ENCODE measurements at regions not wholly inside any gene's neighbourhood (a gene's known extent, or its start where the extent isn't known, plus 50 kb on each side); places are given as distances from the start of the nearest gene placed in this dataset.

DNA sequence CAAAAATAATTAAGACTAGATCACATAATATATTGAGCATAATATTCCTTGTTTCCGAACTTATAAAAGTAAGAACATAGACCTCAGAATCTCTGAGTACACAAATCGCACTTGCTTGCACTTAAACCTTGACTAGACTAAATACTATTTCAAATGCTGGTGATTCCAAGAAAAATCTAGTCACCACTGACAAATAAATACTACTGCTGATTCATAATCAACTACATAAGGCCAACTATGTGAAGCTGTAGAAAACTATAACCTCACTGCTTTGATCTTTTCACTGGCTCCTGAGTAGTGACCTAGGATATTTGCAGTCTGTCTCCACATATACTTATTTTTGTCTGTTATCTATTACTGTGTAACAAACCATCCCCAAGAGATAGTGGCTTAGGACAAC lies 245.4 kb downstream of the DIO2 start:
- intact Hi-C loops (cut with DNase I), result no loop called here
- no peaks in the 10 kb centered on the region for H3K4me1 ChIP-seq
- H3K27me3 ChIP-seq, result no peaks in the 10 kb centered on the region
- TF ChIP-seq, protein P1, sequence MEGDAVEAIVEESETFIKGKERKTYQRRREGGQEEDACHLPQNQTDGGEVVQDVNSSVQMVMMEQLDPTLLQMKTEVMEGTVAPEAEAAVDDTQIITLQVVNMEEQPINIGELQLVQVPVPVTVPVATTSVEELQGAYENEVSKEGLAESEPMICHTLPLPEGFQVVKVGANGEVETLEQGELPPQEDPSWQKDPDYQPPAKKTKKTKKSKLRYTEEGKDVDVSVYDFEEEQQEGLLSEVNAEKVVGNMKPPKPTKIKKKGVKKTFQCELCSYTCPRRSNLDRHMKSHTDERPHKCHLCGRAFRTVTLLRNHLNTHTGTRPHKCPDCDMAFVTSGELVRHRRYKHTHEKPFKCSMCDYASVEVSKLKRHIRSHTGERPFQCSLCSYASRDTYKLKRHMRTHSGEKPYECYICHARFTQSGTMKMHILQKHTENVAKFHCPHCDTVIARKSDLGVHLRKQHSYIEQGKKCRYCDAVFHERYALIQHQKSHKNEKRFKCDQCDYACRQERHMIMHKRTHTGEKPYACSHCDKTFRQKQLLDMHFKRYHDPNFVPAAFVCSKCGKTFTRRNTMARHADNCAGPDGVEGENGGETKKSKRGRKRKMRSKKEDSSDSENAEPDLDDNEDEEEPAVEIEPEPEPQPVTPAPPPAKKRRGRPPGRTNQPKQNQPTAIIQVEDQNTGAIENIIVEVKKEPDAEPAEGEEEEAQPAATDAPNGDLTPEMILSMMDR (IDR thresholded peaks at IDR 0.05), result no peak
- no peaks in the 10 kb centered on the region for H3K36me3 ChIP-seq
- H3K9me3 ChIP-seq, result no peaks in the 10 kb centered on the region
- ATAC-seq (no peak), FAIRE-seq (no peak), DNase-seq (no peak)
- H3K27ac ChIP-seq, result no peak overlapping the region
- no peak overlapping the region for H3K4me3 ChIP-seq
- 75 to 82% methylated on average over 2 of the region's 2 CpGs for WGBS, 2 donors

DNA sequence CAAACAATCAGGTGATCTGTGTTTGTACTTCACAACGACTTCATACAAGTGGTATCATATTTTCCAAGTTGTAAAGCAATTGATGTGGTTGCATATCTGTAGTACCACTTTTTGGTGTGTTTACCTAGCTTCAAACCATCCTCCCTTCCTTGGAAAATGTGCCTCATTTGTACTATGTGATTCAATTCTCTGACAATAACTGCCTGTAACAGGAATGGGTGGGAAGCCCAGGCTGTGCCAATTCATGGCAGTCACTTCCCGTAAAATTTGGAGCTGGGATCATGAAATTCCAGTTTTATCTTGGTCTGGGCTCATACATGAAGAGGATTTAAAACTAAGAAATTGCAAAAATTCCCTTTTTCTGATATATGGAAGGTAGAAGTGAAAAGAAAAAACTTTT lies 250.1 kb downstream of the DIO2 start:
- H3K4me1 ChIP-seq, result no peaks in the 10 kb centered on the region
- ATAC-seq (no peak), FAIRE-seq (no peak), DNase-seq (no peak)
- H3K9me3 ChIP-seq, result no peaks in the 10 kb centered on the region
- H3K27ac ChIP-seq, result no peak overlapping the region
- TF ChIP-seq, protein P1 (IDR thresholded peaks at IDR 0.05), result no peak
- H3K27me3 ChIP-seq, result no peaks in the 10 kb centered on the region
- 51 to 52% methylated on average over 2 of the region's 2 CpGs for WGBS, 2 donors
- no peaks in the 10 kb centered on the region for H3K36me3 ChIP-seq
- intact Hi-C loops (cut with DNase I), result no loop called here
- H3K4me3 ChIP-seq, result no peak overlapping the region

DNA sequence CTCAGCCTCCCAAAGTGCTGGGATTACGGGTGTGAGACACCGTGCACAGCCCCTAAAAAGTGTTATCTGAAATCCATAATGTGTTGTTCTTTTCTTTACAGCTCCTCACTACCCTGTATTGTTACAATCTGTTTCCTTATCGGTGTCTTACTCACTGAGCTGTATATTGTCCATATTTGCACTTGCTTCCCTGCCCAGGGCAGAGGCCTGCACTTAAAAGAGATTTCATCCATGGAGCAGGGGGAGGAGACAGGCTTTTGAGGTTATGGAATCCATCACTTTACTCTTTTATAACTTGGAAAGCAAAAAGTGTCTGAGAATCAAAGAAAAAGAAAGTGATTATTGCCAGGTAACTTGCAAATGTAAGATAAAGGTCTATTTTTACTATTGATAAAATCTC lies 251.0 kb downstream of the DIO2 start:
- FAIRE-seq (no peak), ATAC-seq (no peak), DNase-seq (no peak)
- no peak overlapping the region for H3K4me3 ChIP-seq
- no peak overlapping the region for H3K27ac ChIP-seq
- no peaks in the 10 kb centered on the region for H3K9me3 ChIP-seq
- intact Hi-C loops (cut with DNase I), result no loop called here
- no peaks in the 10 kb centered on the region for H3K27me3 ChIP-seq
- H3K36me3 ChIP-seq, result no peaks in the 10 kb centered on the region
- TF ChIP-seq, protein P1 (IDR thresholded peaks at IDR 0.05), result no peak
- WGBS, 2 donors, result 52 to 59% methylated on average over 3 of the region's 3 CpGs
- H3K4me1 ChIP-seq, result no peaks in the 10 kb centered on the region

DNA sequence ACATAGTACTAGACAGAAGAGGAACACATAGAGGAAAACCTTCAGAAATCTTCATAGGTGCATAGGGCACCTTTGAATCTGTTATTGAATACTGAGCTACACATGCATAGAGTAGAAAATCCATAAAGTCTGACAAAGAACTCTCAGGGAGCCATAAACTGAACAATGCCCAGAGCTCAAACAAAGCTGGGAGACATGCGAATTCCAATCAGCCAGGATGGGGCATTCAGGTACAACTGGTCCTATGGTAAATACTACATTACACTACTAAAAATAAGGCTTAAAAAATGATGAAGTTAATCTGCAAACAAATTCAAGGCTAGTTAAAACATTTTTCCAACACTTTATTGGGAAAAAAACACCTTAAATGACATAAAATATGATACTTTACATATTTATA lies 259.7 kb downstream of the DIO2 start:
- no peaks in the 10 kb centered on the region for H3K9me3 ChIP-seq
- no peaks in the 10 kb centered on the region for H3K36me3 ChIP-seq
- FAIRE-seq (no peak), DNase-seq (no peak), ATAC-seq (no peak)
- intact Hi-C loops (cut with DNase I), result no loop called here
- H3K27me3 ChIP-seq, result no peaks in the 10 kb centered on the region
- TF ChIP-seq, protein P1 (IDR thresholded peaks at IDR 0.05), result no peak
- no peaks in the 10 kb centered on the region for H3K4me1 ChIP-seq
- WGBS, 2 donors, result 43 to 68% methylated on average over 1 of the region's 1 CpG
- no peak overlapping the region for H3K4me3 ChIP-seq
- no peak overlapping the region for H3K27ac ChIP-seq

DNA sequence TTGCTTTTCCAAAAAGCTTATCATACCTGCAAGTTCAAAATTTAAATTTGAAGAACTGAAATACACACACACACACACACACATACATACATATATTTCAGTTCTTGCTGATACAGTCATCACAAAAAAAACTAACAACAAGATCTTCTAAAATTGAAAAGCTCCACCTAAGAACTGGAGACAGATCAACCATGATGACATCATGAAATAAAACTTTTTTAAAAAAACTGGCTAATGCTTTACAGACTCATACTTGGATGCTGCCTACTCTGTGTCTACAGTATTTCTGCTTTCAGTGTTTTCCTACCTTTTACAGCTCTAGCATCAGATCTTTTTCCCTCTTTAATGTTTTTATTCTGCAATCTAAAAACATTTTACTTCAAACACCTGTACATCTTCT lies 261.4 kb downstream of the DIO2 start:
- Histone ChIP-seq H3K4me1 (no peaks in the 10 kb centered on the region), H3K27me3 (no peaks in the 10 kb centered on the region), H3K9me3 (no peaks in the 10 kb centered on the region), H3K4me3 (no peak overlapping the region), H3K36me3 (no peaks in the 10 kb centered on the region), H3K27ac (no peak overlapping the region)
- intact Hi-C loops (cut with DNase I), result no loop called here
- DNase-seq (no peak), ATAC-seq (no peak), FAIRE-seq (no peak)
- TF ChIP-seq, protein P1 (IDR thresholded peaks at IDR 0.05), result no peak

Data from pancreas (tissue), 10 donors.